B cell (primary cell): ENCODE measurements at regions not wholly inside any gene's neighbourhood (a gene's known extent, or its start where the extent isn't known, plus 50 kb on each side); places are given as distances from the start of the nearest gene placed in this dataset.

ENCODE experiments used
- ATAC-seq: fragments of 200-7000 bp; cut with Tn5 transposase; one replicate; pipeline ENCODE4 v1.10.0; 2021; ENCODE audit warnings: low read depth, mild to moderate bottlenecking, moderate number of reproducible peaks, moderate library complexity
- CTCF ChIA-PET: fragments of 350-600 bp; sonication (Branson Sonifier 250); formaldehyde crosslinking; loops from one replicate; lab custom pipeline; 2021; ENCODE audit warnings: antibody characterized with exemption, inconsistent platforms; lab: Charles Lee
- POLR2A ChIA-PET: fragments of 350-600 bp; sonication (Branson Sonifier 250); formaldehyde crosslinking; loops from one replicate; lab custom pipeline; 2021; ENCODE audit warnings: antibody characterized with exemption; lab: Charles Lee
- DNase-seq: peaks from one replicate; pipeline ENCODE4 v3.0.0; 2013
- H2AFZ ChIP-seq: 2 replicates; pipeline ENCODE4 v1.6.1; 2012; ENCODE audit warnings: mild to moderate bottlenecking, low read depth, low read length; ENCODE audit not compliant: insufficient read depth, poor library complexity, severe bottlenecking
- H3K27ac ChIP-seq, 2 donors: 1 replicate in 1 of 2; 2 replicates in 1 of 2; pipeline ENCODE4 v1.5.1; 2012 to 2013; ENCODE audit warnings: low read length in 2 of 2, mild to moderate bottlenecking in 2 of 2, moderate library complexity in 1 of 2
- H3K27me3 ChIP-seq, 4 experiments: fragments of 200-600 bp in 1 of 4; sonication (generic) in 1 of 4; replicated peaks in 1 of 4; 1 replicate in 2 of 4; 2 replicates in 2 of 4; pipeline versions ENCODE4 v1.6.1 to v1.7.0; 2013 to 2016; ENCODE audit warnings: low read length in 3 of 4, mild to moderate bottlenecking in 2 of 4, mixed read lengths in 1 of 4, moderate library complexity in 1 of 4; ENCODE audit not compliant: insufficient read depth in 4 of 4, control insufficient read depth in 3 of 4; ENCODE audit errors: control extremely low read depth in 1 of 4
- H3K36me3 ChIP-seq, 2 experiments: replicated peaks in 1 of 2; 1 replicate in 1 of 2; 2 replicates in 1 of 2; pipeline versions ENCODE4 v1.6.1 to v1.7.1; 2013; ENCODE audit warnings: low read length in 1 of 2; ENCODE audit not compliant: insufficient read depth in 2 of 2, control insufficient read depth in 1 of 2; ENCODE audit errors: control extremely low read depth in 1 of 2, extremely low read depth in 1 of 2
- H3K4me1 ChIP-seq, 2 donors: fragments of 200-600 bp in 1 of 2; sonication (generic) in 1 of 2; 1 replicate in 1 of 2; 2 replicates in 1 of 2; pipeline versions ENCODE4 v1.5.1 to v1.6.1; 2013 to 2017; ENCODE audit warnings: low read length in 2 of 2; ENCODE audit not compliant: control insufficient read depth in 2 of 2, insufficient read depth in 2 of 2
- H3K4me2 ChIP-seq: replicated peaks from 2 replicates; pipeline ENCODE3; 2012; ENCODE audit warnings: mild to moderate bottlenecking, low read depth, low read length; ENCODE audit not compliant: poor library complexity, severe bottlenecking
- H3K4me3 ChIP-seq, 5 experiments: fragments of 200-600 bp in 1 of 5; sonication (generic) in 1 of 5; 1 replicate in 3 of 5; 2 replicates in 2 of 5; pipeline versions ENCODE4 v1.5.1 to v1.7.0; 2011 to 2016; ENCODE audit warnings: low read length in 4 of 5, mild to moderate bottlenecking in 4 of 5, low read depth in 2 of 5, control low read depth in 1 of 5, moderate library complexity in 1 of 5; ENCODE audit not compliant: insufficient read depth in 1 of 5; ENCODE audit errors: control extremely low read depth in 1 of 5, extremely low read depth in 1 of 5
- H3K79me2 ChIP-seq: fragments of 200-600 bp; sonication (generic); one replicate; pipeline ENCODE4 v1.6.0; 2016; ENCODE audit warnings: low read length; ENCODE audit not compliant: control insufficient read depth, insufficient read depth
- H3K9ac ChIP-seq: fragments of 200-600 bp; sonication (generic); 2 replicates; pipeline ENCODE4 v1.6.1; 2017; ENCODE audit warnings: mild to moderate bottlenecking, low read length, moderate library complexity
- H3K9me3 ChIP-seq, 3 donors: one replicate each; pipeline versions ENCODE4 v1.6.1 to v1.7.1; 2013; ENCODE audit warnings: low read length in 2 of 3; ENCODE audit not compliant: control insufficient read depth in 2 of 3, insufficient read depth in 1 of 3; ENCODE audit errors: control extremely low read depth in 1 of 3
- H4K20me1 ChIP-seq: 2 replicates; pipeline ENCODE4 v1.6.0; 2012; ENCODE audit warnings: mild to moderate bottlenecking, low read length; ENCODE audit not compliant: insufficient read depth, control insufficient read depth, poor library complexity, severe bottlenecking
- H3K27ac Mint-ChIP-seq: one replicate; pipeline ENCODE4 v1.8.0; 2021; ENCODE audit warnings: mixed read lengths
- H3K27me3 Mint-ChIP-seq: one replicate; pipeline ENCODE4 v1.8.0; 2021; ENCODE audit warnings: mixed read lengths
- H3K4me1 Mint-ChIP-seq: one replicate; pipeline ENCODE4 v1.8.0; 2021; ENCODE audit warnings: mixed read lengths
- H3K4me3 Mint-ChIP-seq: one replicate; pipeline ENCODE4 v1.8.0; 2021; ENCODE audit warnings: mixed read lengths
- H3K9me3 Mint-ChIP-seq: one replicate; pipeline ENCODE4 v1.8.0; 2022; ENCODE audit warnings: mixed read lengths; ENCODE audit not compliant: insufficient read depth
- CTCF ChIP-seq: fragments of 200-600 bp; IDR thresholded peaks from one replicate; pipeline ENCODE4 v1.8.0; 2022; ENCODE audit warnings: antibody characterized with exemption, mild to moderate bottlenecking
- EZH2 ChIP-seq: IDR thresholded peaks from 2 replicates; pipeline ENCODE4 v1.6.1; 2012; ENCODE audit warnings: borderline replicate concordance, low read depth, mild to moderate bottlenecking, moderate library complexity, low read length; ENCODE audit not compliant: insufficient read depth, poor library complexity, severe bottlenecking
- WGBS: methylation state at CpG from one replicate; pipeline ENCODE4 v1.1.5; 2013; ENCODE audit warnings: missing lambda C conversion rate; ENCODE audit not compliant: insufficient coverage; 5-methylcytosine and 5-hydroxymethylcytosine counted together
- intact Hi-C: fragments of 100-400 bp; cut with micrococcal nuclease; formaldehyde crosslinking; loops from one replicate; pipeline ENCODE4 v1.10.0; 2022

DNA sequence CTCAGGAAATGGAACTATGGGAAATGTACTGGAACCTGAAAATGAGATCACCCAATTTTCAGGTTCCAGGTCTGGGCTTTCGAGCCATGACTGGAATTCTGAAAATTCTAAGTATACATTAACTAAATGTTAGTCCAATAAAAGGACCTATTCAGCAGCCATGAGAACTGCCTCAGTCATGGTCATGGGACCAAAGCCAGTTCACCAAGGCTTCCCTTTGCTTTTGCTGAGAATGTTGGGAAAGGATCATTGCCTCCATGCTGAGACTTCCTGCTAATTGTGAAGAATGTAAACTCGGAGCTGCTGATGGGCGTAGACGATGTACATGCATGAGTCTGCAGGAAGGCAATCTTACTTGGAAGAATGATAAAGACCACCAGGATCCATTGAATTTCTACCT is 624.4 kb upstream of the SOX11 start:
- TF ChIP-seq EZH2 (no peak), CTCF (no peak)
- Histone ChIP-seq H2AFZ (no peak overlapping the region), H3K27me3 (no peaks in the 10 kb centered on the region), H3K9me3 (no peaks in the 10 kb centered on the region), H3K4me3 (no peak overlapping the region), H4K20me1 (no peaks in the 10 kb centered on the region), H3K27ac (no peak overlapping the region), H3K9ac (no peak overlapping the region), H3K4me2 (no peak overlapping the region), H3K36me3 (no peaks in the 10 kb centered on the region), H3K79me2 (no peaks in the 10 kb centered on the region), H3K4me1 (no peaks in the 10 kb centered on the region)
- no peaks in the 10 kb centered on the region for H3K27me3 Mint-ChIP-seq
- no peak overlapping the region for H3K27ac Mint-ChIP-seq
- ChIA-PET CTCF (no interaction called here), POLR2A (no interaction called here)
- no peak overlapping the region for H3K4me3 Mint-ChIP-seq
- DNase-seq (no peak), ATAC-seq (no peak)
- 81% methylated on average over 3 of the region's 4 CpGs for WGBS
- H3K4me1 Mint-ChIP-seq = no peaks in the 10 kb centered on the region
- peaks cover 4% of the 10 kb centered on the region for H3K9me3 Mint-ChIP-seq
- intact Hi-C loops = no loop called here

GRCh38 chr2:5070257-5070656 is 621.9 kb upstream of the SOX11 start:
- H3K27me3 Mint-ChIP-seq = no peaks in the 10 kb centered on the region
- H3K4me2 ChIP-seq = no peak overlapping the region
- H3K4me3 Mint-ChIP-seq = no peak overlapping the region
- no peaks in the 10 kb centered on the region for H3K27me3 ChIP-seq
- H3K9ac ChIP-seq = no peak overlapping the region
- peaks cover 0 to 2% (median 0%) of the 10 kb centered on the region in 3 donors for H3K9me3 ChIP-seq
- H3K4me3 ChIP-seq = no peak overlapping the region
- no peaks in the 10 kb centered on the region for H3K4me1 Mint-ChIP-seq
- H3K36me3 ChIP-seq = no peaks in the 10 kb centered on the region
- intact Hi-C loops = no loop called here
- TF ChIP-seq CTCF (no peak), EZH2 (no peak)
- no peaks in the 10 kb centered on the region for H3K4me1 ChIP-seq
- DNase-seq (no peak), ATAC-seq (no peak)
- H4K20me1 ChIP-seq = no peaks in the 10 kb centered on the region
- peaks cover 4% of the 10 kb centered on the region for H3K9me3 Mint-ChIP-seq
- H3K79me2 ChIP-seq = no peaks in the 10 kb centered on the region
- no peak overlapping the region for H3K27ac ChIP-seq
- POLR2A ChIA-PET = no interaction called here
- WGBS = 89% methylated on average over 5 of the region's 5 CpGs
- H2AFZ ChIP-seq = no peak overlapping the region
- H3K27ac Mint-ChIP-seq = no peak overlapping the region
- CTCF ChIA-PET = no interaction called here
